Esophagus muscularis mucosa (tissue), 4 donors: ENCODE measurements at regions not wholly inside any gene's neighbourhood (a gene's known extent, or its start where the extent isn't known, plus 50 kb on each side); places are given as distances from the start of the nearest gene placed in this dataset.

Experiments used
- DNase-seq: peaks from one replicate; pipeline ENCODE4 v3.0.0-alpha.2; 2017; ENCODE audit errors: extremely low spot score
- H3K27ac ChIP-seq, 4 donors: fragments of 200-600 bp; sonication (generic); replicated peaks in 1 of 4; 1 replicate in 3 of 4; 2 replicates in 1 of 4; pipeline ENCODE4 v1.5.1; 2016 to 2019; ENCODE audit warnings: mild to moderate bottlenecking in 1 of 4
- H3K27me3 ChIP-seq, 4 donors: fragments of 200-600 bp; sonication (generic); one replicate each; pipeline versions ENCODE4 v1.5.1 to v1.6.0; 2016 to 2019
- H3K36me3 ChIP-seq, 4 donors: fragments of 200-600 bp; sonication (generic); one replicate each; pipeline ENCODE4 v1.5.1; 2016 to 2019
- H3K4me1 ChIP-seq, 4 donors: fragments of 200-600 bp; sonication (generic); one replicate each; pipeline ENCODE4 v1.5.1; 2016 to 2019
- H3K4me3 ChIP-seq, 4 donors: fragments of 200-600 bp; sonication (generic); 1 replicate in 2 of 4; 2 replicates in 2 of 4; pipeline ENCODE4 v1.5.1; 2016 to 2019; ENCODE audit warnings: mild to moderate bottlenecking in 4 of 4, moderate library complexity in 1 of 4
- H3K9me3 ChIP-seq, 4 donors: fragments of 200-600 bp; sonication (generic); 1 replicate in 3 of 4; 2 replicates in 1 of 4; pipeline ENCODE4 v1.5.1; 2016 to 2019
- CTCF ChIP-seq, 3 experiments: fragments of 200-600 bp in 2 of 3; fragments of 450-650 bp in 1 of 3; sonication (generic) in 2 of 3; IDR thresholded peaks; one replicate each; pipeline ENCODE4 v1.5.1; 2017 to 2019; ENCODE audit warnings: antibody characterized with exemption in 3 of 3, mild to moderate bottlenecking in 2 of 3, moderate library complexity in 1 of 3
- EP300 ChIP-seq: sonication (generic); formaldehyde crosslinking; IDR thresholded peaks from one replicate; pipeline ENCODE4 v1.6.1; 2017; ENCODE audit warnings: antibody characterized with exemption
- POLR2A ChIP-seq: fragments of 450-650 bp; IDR thresholded peaks from one replicate; pipeline ENCODE4 v1.6.1; 2017; ENCODE audit warnings: antibody characterized with exemption, moderate library complexity, mild to moderate bottlenecking, low read depth
- POLR2AphosphoS5 ChIP-seq, 2 donors: sonication (generic); formaldehyde crosslinking; IDR thresholded peaks; one replicate each; pipeline ENCODE4 v1.6.1; 2017; ENCODE audit warnings: antibody characterized with exemption in 2 of 2
- WGBS: methylation state at CpG from one replicate; pipeline ENCODE4 v1.1.5; 2018; 5-methylcytosine and 5-hydroxymethylcytosine counted together
- intact Hi-C: fragments of 100-400 bp; cut with DNase I; formaldehyde crosslinking; loops from one replicate; pipeline ENCODE4 v1.15.1; 2023

DNA sequence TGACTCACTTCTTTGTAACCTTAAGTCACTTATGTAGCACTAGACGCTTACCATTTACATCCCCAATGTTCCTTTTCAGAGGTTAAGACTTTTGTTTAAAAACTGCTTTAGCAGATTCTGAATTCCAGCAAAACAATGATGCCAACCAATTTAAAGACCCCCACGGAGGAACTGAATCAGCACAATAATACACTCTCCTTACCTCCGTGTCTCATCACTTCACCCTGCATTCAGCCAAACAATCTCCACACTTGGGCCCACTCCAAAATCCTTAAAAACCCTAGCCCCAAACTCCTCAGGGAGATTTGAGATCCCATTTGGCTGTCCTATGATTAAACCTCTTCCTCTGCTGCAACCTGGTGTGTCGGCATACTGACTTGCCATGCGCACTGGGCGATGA lies 153.9 kb downstream of the B3GNT2 start:
- 84% methylated on average over 6 of the region's 6 CpGs for WGBS
- intact Hi-C loops, result no loop called here
- no peaks in the 10 kb centered on the region for H3K4me1 ChIP-seq

DNA sequence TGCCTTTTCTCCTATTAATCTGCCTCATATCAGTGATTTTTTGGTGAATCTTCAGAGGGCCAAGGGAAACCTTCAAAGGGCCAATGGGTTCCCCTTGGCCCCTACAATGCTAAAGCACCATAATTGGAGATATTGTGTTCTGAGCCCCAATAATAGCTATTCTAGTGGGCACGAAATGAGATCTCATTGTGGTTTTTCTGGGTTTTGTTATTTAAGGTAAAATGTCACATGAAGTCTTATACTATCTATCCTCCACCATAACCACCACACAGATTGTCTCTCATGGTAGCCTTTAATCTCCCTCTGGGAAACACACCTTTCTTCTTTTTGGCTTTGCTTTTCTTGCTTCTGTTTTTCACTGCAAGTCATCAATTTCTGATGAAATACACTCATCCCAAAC lies 152.8 kb downstream of the B3GNT2 start:
- Histone ChIP-seq H3K36me3 (no peaks in the 10 kb centered on the region), H3K4me1 (no peaks in the 10 kb centered on the region), H3K9me3 (peaks cover 0 to 11% (median 7%) of the 10 kb centered on the region in 4 donors), H3K27ac (no peak overlapping the region), H3K27me3 (no peaks in the 10 kb centered on the region), H3K4me3 (no peak overlapping the region)
- intact Hi-C loops, result no loop called here
- DNase-seq, result no peak
- no peak for TF ChIP-seq POLR2A
- TF ChIP-seq CTCF (IDR thresholded peaks at IDR 0.05), result no peak
- TF ChIP-seq EP300, result no peak
- no peak for TF ChIP-seq POLR2AphosphoS5 (IDR thresholded peaks at IDR 0.05)
- 93% methylated on average over 1 of the region's 1 CpG for WGBS

More for the DNA sequence above, 153.9 kb downstream of the B3GNT2 start:
- Histone ChIP-seq H3K9me3 (peaks cover 0 to 11% (median 7%) of the 10 kb centered on the region in 4 donors), H3K27me3 (no peaks in the 10 kb centered on the region), H3K4me3 (no peak overlapping the region), H3K36me3 (no peaks in the 10 kb centered on the region), H3K27ac (no peak overlapping the region)
- no peak for DNase-seq
- no peak for TF ChIP-seq POLR2A
- no peak for TF ChIP-seq EP300
- TF ChIP-seq CTCF (IDR thresholded peaks at IDR 0.05), result no peak
- TF ChIP-seq POLR2AphosphoS5 (IDR thresholded peaks at IDR 0.05), result no peak

- Histone ChIP-seq H3K9me3 (peaks cover 0 to 11% (median 7%) of the 10 kb centered on the region in 4 donors), H3K36me3 (no peaks in the 10 kb centered on the region), H3K4me3 (no peak overlapping the region), H3K4me1 (peaks cover 0 to 4% (median 0%) of the 10 kb centered on the region in 4 donors), H3K27me3 (no peaks in the 10 kb centered on the region), H3K27ac (no peak overlapping the region)
- TF ChIP-seq POLR2AphosphoS5 (IDR thresholded peaks at IDR 0.05), result no peak
- TF ChIP-seq CTCF (IDR thresholded peaks at IDR 0.05), result no peak
- TF ChIP-seq POLR2A, result no peak
- no peak for TF ChIP-seq EP300
- intact Hi-C loops, result no loop called here
- 89% methylated on average over 7 of the region's 7 CpGs for WGBS
- no peak for DNase-seq
Measured at GRCh38 chr2:62347563-62348270, 151.8 kb downstream of the B3GNT2 start.

DNA sequence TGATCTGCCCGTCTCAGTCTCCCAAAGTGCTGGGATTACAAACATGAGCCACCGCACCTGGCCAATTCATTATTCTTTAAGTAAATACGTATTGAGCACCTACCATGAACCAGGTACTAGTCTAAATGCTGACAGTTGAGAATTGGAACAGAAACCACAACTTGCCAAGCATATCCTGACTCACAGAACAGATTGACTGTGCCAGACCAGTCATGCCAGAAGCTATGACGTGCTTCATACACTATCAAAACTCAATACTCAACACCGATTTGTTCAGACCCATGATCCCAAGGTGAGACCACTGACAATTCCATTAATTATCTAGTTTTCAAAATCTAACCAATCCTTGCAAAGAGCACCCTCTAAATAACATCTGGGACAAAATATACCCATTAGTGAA lies 148.6 kb downstream of the B3GNT2 start:
- no peak overlapping the region for H3K4me3 ChIP-seq
- H3K27me3 ChIP-seq, result no peaks in the 10 kb centered on the region
- no peak overlapping the region for H3K27ac ChIP-seq
- peaks cover 0 to 7% (median 6%) of the 10 kb centered on the region in 4 donors for H3K4me1 ChIP-seq
- DNase-seq, result no peak
- WGBS, result 93% methylated on average over 5 of the region's 5 CpGs
- no peaks in the 10 kb centered on the region for H3K9me3 ChIP-seq
- no peaks in the 10 kb centered on the region for H3K36me3 ChIP-seq
- intact Hi-C loops, result no loop called here
- TF ChIP-seq EP300 (no peak), CTCF (IDR thresholded peaks at IDR 0.05) (no peak)
